ENCODE measurements at regions not wholly inside any gene's neighbourhood (a gene's known extent, or its start where the extent isn't known, plus 50 kb on each side); places are given as distances from the start of the nearest gene placed in this dataset.

DNA sequence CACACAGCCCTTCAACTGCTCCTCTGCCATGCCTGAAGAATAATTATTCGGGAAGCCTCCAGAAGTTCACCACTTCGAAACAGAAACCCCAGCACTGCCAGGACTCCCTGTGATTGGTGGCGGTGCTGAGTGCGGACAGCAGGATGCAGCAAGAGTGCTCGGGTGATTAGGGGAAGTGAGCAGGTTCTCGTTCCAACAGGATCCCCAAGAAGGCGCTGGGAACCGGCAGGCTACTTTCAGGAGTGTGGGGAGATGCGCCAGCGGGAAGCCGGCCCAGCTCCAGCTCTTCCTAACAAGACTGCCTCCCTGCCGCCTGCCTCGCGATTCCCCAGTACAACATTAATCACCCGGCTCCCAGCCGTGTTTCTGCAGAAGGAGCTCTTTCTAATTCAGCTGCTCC, 630.2 kb downstream of the BRD1 start:
- peak; percentile 19 for DNase-seq

DNA sequence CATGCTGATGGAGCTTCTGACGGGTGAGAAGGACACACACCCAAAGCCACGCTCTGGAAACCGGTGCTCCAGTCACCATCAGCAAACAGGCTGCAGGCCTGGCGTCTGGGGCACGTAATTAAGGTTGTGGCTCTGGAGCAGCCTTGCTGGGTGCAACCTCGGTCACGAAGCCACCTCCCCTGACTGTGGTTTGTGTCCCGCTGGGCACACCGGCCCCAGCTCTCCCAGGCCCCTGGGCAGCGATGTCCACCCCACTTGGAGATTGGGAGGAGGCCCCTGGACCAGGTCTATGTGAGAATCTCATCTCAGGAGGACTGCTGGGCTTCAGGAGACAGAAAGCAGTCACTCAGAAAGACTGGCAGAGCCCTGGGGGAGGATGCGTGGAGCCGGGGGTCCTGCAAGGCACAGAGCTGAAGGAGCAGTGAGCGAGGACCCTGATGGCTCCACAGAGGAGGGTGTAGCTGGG, 631.6 kb downstream of the BRD1 start:
- no peak for DNase-seq

DNA sequence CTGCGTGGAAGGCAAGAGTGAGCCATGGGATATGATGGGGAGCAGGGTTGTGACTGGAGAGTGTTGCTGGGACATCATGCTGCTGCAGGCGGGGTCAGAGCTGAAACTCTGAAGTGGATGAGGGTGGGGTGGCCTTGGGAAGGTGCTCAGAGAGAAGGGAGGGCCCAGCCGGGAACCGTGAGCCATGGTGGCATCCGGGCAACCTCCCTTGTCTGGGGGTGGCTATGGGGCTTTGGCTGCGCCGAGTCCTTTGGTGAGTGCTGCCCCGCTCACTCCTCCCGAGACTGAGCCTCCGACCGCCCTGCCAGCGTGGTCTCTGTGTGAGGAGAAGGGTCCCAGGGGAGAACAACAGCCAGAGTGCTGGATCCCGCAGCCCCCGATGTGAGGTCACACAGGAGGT, 632.0 kb downstream of the BRD1 start:
- no peak for DNase-seq

DNA sequence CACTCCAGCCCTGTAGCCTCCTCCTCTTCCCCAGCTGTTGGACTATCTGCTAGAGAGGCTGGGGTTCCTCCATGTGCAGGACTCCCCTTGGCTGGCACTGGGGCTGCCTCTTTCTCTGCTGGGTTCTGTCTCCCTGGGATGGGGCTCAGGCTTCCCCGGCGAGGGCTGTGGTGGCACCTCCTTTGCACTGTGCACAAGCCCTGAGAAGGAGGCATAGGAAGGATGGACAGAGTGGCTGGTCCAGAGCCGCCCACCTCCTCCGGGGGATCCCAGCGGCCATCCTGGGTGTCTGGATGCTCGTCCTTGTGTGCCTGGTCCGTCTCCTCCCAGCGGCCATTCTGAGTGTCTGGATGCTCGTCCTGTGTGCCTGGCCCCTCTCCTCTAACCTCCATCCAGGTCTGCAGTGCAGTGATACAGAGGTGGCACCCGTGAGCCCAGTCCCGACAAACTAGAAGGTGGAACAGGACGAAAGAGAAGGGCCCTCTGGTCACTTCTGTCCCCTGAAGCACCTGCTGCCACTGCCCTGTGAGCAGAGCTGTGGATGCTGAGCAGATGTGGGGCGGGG, 633.7 kb downstream of the BRD1 start:
- no peak for DNase-seq

DNA sequence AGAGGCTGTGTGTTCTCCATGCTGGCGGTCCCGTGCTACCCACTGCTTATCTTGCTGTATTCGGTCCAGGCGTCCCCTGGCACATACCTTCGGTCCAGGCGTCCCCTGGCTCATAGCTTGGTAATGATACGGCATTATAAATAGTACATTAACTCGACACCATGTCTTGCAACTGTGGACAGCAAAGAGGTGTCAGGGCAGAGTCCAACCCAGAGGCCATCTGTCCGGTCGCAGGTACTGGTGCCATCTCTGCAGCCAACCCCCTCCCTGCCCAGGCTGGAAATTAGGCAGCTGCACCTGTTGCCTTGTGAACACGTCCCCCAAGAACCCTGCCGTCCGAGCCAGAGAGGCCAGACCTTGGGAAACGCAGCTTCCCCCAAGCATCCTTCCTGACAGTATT, 634.3 kb downstream of the BRD1 start:
- DNase-seq = no peak

DNA sequence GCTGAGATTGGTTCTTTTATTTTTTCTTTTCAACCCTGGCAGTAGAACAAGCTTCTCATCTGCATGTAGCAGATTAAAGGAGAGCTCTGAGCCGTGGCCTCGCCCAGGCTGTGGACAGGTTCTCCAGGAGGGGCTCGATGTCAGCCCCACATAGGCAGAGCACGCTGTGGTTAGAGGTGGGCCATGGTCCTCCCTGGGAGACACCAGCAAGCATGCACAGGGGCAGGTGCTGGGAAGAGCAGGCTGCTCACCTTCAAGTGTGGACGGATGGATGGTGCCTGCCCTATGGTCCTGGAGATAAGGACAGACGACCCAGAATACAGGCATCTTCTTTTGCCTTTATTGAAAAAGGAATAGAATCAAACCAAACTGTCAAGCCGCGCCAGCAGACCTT, 634.8 kb downstream of the BRD1 start:
- DNase-seq = no peak

- no peak for DNase-seq
Observed at GRCh38 chr22:49192180-49192856, 635.4 kb downstream of the BRD1 start.

DNA sequence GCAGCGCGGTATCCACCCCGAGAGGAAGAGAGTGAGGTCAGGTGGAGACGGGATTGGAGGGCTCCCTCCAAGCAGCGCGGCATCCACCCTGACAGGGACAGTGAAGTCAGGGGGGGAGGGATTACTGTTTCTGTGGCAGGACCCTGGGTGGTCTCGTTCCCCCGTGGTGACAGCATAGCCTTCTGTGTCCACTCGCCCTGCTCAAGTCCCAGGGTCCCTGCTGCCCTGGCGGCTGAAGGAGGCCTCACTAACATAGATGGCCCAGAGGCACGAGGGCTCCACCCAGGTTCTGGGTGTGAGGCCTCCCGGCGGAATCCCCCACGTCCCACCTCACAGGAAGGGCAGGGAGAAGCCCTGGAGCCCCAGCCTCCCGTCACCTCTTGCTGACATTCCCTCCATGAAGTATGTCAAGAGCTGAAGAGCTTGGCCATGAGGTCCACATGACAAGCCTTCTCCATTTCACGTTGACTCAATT, 636.1 kb downstream of the BRD1 start:
- no peak for DNase-seq

DNA sequence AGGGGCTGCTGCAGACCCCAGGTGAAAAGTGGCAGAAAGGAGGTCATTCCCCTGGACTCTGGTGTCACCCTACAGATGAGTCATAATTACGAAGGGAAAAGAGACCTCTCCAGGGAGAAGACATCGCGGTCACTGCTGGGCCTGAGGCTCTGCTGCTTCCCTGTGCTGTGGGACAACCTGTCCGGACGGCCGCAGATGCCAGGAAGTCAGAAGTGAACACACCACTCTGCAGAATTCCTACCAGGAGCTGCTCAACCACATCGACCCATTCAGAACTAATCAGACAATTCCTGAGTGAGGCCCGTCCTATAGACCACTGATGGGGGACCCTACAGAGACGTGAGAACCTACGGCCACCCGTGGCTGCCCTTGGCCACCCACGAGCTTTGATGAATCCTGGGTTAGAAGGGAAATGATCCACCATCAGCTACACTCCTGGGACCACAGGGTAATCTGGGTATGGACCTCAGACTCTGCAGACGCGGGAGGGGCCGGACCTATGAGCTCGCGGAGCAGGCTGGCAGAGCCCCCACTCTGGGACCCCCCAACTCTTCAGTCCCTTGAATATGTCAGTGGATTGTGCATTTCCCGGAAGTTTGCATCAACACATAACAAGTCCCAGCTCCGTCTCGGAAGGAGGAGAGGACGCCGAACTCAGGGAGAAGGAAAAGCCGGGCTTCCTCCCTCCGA, 636.7 kb downstream of the BRD1 start:
- DNase-seq = no peak

- DNase-seq = no peak
Observed at GRCh38 chr22:49189871-49190270, 637.8 kb downstream of the BRD1 start.

DNA sequence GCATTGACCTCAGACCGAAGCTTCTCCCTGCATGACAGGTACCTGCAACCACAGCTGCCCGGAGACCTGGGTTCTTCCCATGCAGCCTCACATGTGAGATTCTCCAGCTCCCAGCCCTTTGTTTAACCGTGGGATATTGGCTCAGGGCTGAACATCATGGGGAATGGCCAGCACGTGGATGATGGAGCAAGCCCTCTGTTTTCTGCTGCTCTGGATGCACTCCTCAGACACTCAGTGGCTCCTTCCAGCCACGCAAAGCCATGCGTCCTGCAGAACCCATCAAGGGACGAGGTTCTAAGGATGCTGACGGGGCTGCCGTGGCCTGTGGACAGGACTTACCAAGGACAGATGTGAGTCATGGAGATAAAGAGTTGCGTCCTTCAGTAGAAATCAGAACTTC, 639.1 kb downstream of the BRD1 start:
- no peak for DNase-seq

GRCh38 chr22:49188091-49188490, 639.6 kb downstream of the BRD1 start:
- no peak for DNase-seq

DNA sequence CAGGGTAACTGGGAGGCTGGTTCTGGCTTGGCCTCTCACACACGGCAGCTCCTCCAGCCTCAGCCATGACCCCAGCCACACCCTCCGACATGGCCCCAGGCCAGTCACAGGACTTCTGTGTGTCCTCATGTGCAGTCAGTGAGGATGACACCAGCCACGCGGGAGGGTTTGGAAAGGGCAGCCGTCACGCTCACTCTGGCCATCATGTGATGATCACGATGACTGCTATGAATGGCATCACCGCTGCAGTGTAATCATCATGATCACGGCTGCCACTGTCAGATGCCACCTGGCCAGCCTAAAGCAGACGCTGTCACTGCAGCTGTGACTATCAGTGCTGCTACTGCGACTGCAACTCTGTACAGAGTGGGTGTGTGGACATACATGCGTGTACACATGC, 640.9 kb downstream of the BRD1 start:
- no peak for DNase-seq

DNA sequence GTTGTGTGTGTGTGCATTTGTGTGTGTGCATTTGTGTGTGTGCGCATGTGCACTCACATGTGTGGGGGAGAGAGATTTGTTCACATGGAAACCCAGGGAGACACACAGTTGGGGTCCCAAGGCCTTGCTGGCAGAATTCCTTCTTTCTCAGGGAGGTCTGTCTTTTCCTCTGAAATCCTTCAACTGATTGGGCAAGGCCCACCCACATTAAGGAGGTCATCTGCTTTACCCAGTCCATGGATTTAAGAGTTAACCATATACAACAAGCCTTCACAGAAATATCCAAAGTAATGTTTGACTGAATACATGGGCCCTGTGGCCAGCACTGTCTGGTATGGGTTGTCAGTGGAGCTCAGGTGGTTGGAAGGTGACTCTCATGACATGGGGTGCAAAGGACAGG, 641.4 kb downstream of the BRD1 start:
- no peak for DNase-seq

DNA sequence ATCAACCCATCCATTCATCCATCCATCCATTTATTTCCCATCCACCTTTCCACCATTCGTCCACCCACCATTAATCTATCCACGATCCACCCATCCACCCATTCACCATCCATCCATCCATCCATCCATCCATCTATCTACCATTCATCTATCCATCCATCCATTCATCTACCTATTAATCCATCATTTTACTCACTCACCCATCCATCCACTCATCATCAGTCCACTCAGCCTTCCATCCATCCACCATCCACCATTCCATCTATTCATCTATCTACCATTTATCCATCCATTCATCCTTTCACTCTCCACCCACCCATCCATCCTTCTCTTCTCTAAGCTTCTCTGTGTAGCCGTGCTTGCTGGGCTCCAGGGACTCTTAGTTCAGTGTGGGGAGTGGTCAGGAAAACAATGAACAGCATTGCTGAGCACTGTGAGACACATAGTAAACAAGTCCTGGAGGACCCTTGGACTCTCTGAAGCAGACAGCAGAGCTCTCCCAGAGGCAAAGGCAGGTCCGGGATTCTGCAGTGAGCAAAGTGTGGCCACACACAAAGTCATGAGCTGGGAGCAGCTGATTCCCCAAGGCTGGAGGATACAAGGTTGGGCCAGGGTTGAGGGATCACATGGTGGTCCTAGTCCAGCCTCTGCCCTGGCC, 642.2 kb downstream of the BRD1 start:
- no peak for DNase-seq

DNA sequence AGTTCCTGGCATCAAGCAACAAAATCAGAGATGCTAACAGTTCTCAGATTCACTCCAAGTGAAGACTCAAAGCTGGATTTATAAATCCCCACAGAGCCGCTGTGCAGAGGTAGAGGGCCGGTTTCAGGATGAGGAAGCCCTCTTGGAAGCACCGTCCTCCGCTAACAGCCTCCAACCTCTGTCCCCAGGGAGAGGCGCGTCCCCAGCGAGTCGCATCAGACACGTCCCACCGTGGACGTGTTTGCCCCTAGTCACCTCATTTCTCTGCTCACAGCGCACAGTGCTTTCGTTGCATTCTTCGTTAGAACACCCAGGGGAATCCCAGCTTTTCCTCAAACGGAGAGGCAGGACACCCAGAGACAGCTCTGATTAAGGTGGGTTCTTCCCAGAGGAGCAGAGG, 642.9 kb downstream of the BRD1 start:
- no peak for DNase-seq

GRCh38 chr22:49183826-49184216, 643.9 kb downstream of the BRD1 start:
- no peak for DNase-seq

DNA sequence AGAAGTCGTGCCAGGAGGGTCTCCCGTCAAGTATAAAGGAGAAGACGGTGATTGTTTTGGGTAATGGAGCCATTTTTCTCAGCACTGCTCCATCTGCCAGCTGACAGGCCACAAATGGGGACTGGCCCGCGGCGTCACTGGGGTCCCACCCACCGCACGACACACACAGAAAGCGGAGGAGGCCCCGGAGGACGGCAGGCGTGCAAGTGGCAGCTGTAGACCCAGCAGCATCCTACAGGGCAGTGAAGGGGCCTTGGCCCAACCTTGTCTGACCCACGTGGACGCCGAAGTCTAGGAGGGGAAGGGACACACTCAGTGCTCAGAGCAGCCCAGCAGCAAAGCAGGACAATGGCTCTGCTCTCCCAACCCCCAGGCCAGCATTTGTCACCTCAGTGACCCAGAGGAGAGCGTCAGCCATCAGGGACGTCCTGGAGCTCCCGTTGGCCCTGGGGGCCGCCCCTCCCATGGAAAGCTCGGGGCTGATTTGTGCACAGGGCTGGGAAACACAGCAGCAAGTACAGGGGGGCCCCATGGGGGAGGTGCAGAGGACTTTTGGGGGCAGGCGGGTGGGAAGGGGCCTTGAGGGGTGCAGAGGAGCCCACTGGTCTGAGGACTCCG, 644.4 kb downstream of the BRD1 start:
- DNase-seq = no peak

DNA sequence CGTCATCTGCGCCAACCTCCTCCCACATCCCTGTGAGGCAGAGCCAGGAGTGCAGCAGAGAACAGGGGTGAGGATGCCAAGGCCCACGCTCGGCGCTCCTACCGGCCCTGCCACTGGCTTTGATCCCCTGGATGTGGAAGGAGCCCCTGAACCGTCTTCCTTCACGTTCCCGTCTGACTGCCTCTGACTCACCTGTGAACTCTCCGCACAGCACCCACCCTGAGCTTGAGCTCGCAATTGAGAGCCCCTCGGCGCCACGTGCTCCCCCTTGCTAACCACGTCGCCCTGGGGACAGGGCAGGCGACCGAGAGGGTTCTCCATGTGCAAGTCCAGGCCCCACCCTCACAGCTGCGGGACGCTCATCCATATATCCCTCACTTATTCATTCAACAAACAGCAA, 645.3 kb downstream of the BRD1 start:
- DNase-seq = no peak

DNA sequence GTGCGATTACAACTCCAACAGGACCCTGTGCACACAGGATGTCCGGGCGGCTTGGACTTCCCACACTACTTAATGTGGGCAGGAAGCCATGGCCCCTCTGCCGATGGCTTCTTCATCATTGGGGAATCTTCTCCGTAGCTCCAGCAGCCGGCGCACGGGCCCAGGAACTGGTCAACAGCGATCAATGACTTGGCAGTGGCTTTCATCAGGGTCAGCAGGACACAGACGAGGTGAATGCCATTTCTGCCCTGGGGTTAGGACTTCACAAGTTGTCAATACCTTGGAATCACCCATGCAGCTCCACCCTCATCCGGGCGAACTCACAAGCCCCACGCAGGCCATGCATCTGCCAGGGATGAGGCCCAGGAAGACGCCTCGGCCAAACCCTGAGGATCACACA, 645.7 kb downstream of the BRD1 start:
- no peak for DNase-seq

DNA sequence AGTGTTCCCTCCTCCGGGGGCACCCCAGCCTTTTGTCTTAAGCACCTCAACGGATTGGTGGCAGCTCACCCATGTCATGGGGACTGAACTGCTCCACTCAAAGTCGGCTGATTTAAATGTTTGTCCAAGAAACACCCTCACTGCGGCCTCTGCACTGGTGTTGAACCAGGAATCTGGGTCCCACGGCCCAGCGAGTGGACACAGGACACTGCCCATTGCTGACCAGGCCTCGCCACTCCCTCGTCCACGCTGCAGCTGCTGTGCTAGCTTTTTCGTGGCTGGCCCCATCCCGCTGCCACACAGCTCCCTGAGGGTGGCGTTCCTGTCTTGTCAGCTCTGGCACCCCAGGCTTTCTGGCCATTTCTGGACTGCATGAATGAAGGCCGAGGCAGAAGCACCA, 646.2 kb downstream of the BRD1 start:
- no peak for DNase-seq

DNA sequence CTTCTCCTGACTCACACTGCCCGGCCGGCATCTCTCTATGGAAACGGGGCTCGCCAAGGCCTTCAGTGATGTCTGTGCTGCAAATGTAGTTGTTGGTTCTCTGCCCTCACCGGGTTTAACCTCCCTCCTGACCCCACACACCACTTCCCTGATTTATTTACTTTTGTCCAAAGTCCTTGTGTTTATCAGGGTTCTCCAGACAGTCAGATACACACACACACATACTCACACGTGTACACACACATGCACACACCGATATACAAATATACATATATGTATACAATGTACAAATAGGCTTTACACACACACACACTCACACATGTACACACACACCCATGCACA, 647.0 kb downstream of the BRD1 start:
- DNase-seq = no peak

GRCh38 chr22:49179886-49180682, 647.6 kb downstream of the BRD1 start:
- DNase-seq = no peak
